GM21390 (cell line): ENCODE measurements at regions not wholly inside any gene's neighbourhood (a gene's known extent, or its start where the extent isn't known, plus 50 kb on each side); places are given as distances from the start of the nearest gene placed in this dataset.
"Not testable (repeated sequence)": the region's sequence is repeated elsewhere in the genome, so short reads cannot be mapped to it uniquely, and the experiment has no call there.

ENCODE experiments used
- ATAC-seq: cut with Tn5 transposase; IDR thresholded peaks from one replicate; pipeline ENCODE4 v1.9.1; 2021; ENCODE audit not compliant: unreplicated experiment

DNA sequence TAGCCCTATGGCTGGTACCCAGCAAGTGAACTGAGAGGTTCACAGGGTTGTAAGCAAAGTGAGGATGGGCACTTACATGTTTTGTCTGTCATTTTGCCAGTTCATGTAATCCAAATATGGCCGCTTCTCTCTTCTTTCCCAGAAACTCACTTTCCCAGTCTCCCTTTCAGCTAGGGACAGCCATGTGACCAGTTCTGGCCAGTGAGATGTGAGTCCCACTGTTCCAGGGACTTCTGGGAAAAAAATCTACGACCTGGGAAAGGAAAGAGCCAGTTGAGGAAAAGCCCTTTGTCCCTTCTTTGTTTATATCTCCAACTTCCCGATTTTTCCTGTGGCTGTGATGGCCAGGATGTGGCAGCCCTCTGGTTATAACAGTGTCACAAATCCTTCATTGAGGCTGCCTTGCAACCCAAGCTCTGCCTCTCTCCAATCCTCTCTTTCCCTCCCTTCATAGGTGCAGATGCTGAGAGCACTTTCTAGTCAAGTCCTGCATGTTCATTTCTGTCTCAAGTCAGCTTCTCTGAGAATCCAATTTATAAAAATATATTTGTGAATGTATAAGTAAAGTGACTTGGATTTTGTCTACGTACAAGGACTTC, 148.6 kb upstream of the ZFP64 start:
- no peak for ATAC-seq

DNA sequence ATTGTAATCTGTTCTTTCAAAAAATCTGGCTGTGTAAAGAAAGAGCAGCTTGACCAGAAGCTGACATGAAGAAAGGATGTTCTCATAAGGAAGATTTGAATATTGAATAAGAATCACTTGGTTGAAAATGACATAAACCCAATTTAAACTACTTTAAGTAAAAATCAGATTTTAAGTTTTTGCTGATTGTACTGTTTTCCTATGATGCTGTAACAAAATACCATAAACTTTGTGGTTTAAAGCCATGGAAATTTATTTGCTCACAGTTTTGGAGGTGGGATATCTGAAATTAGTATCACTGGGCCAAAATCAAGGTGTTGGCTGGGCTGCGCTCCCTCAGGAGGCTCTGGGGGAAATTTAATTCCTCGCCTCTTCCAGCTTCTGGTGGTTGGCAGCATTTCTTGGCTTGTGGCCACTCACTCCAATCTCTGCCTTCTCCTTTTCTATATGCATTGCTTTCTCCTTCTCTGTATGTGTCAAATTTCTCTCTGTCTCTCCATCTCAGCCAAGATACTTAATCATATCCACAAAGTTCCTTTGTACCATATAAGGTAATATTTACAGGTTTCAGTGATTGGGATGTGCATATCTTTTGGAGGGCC, 141.2 kb upstream of the ZFP64 start:
- no peak for ATAC-seq

DNA sequence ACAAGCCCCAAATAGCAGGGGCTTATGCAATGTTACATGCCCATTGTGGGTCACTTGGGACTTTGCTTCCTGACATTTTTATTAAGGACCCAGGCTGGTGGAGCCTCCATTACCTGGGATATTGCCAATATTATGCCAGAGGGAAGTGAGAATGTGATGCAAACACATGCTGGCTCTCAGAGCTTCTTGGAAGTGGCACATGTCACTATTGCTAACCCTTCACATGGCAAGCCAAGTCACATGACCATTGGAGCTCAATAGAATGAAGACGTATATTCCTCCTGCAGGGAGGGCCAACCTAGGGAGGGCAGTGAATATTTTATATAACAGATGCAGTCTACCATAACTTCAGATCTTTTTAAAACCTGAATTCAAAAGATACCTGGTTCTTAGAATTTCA, 140.7 kb upstream of the ZFP64 start:
- no peak for ATAC-seq

DNA sequence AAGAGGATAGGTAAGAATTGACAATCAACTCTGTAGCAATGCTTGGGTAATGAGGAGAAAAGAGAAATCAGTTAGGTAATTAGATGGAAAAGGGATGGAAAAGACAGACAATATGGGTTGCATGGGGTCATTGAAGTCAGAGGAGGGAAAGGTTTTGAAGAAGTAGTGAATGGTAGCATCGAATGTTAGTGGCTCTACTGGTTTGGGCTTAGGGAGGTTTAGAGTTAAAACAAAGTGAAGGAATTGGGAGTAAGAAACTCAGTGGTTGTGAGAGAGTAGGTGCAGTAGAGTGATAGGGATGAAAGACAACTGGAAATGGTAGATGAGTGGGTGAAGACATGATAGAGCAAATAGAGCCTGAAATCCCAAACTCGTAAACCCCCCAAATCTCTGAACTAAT, 140.1 kb upstream of the ZFP64 start:
- ATAC-seq, result no peak

DNA sequence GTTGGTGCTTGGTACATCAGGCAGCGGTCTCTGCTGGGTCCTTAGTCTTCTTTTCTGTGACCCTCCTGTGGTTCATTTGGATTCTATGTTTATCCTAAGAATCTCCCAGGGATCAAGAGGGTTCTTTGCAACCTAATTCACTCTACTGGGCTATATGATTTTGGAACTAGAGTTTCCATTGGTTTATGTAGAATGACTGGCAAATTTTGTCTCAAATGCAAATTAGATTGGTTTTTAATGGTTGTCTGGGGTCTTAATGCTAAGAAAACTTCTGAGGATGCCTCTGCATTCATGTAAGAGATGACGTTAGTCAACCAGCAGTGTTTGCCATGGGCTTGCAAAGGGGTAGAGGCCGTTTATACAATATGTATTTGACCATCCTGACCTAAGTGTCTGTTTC, 129.8 kb upstream of the ZFP64 start:
- no peak for ATAC-seq

DNA sequence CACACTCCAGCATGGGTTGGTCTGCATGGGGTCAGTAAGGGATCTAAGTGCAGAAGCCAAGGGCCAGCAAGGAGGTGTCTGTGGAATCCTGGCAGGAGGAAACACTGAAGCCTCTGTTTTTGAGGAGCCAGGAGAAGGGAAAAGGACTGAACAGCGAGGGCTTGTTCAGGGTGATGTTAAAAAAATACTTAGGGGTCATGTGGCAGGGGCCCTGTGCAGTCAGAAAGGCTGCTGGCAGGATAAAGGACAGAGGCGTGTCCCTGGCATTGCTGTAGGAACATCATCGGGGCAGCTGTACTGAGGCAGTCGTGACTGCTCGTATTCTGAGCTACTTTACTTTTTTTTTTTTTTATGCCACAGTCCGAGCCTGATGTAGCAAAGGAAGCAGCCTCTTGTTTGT, 127.1 kb upstream of the ZFP64 start:
- no peak for ATAC-seq

DNA sequence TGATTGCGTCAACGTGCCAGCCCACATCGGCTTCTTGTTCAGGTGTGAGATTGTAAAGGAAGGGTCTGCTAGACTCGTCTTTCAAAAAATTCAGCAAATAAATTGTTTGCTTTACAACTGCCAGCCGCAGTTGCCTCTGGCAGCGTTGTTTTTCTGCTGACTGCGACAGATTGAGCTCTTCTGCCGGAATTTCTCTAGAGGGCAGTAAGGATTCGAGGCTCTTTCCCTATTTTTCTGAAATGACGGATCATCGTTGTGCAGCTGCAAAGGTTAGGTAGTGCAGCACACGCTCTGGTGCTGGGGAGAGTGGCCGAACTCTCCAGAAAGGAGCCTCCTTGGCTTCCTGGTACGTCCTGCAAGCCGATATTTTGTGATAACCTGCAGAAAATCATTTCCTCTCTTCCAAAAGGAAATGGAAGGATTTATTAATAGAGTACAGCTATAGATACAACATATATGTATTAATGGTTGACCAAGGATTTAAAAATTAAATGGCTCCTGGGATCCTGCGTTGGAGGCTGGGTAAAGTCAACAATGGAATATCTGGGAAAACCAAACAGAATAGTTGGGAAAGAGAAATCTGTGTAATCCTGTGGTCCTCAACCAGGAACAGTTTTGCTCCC, 121.9 kb upstream of the ZFP64 start:
- no peak for ATAC-seq

DNA sequence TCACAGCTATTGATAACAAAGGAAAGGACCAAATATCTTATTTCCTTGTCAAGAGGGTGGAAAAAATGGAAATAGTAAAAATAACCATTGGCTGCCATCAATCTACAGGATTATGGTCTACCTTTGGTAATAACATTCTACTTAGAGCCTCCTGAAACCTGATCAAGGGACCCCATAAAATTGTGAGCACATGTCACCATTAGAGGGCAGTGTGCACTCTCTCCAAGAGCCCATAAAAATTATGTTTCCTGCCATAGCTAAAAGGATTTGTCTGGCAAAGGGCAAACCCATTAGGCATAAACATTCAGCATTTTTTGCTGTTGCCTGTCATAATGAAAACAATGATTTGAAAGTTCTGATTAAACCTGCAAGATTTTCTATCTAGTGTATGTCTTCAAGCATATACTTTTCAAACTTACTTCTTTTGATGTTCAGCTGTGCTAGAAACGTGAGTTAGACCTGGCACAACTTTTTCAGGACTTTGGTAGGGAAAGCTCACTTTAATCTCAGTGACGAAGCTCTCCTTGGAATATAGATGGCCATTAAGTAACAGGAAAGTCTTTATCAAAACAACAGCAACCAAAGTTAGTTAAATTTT, 120.7 kb upstream of the ZFP64 start:
- no peak for ATAC-seq

DNA sequence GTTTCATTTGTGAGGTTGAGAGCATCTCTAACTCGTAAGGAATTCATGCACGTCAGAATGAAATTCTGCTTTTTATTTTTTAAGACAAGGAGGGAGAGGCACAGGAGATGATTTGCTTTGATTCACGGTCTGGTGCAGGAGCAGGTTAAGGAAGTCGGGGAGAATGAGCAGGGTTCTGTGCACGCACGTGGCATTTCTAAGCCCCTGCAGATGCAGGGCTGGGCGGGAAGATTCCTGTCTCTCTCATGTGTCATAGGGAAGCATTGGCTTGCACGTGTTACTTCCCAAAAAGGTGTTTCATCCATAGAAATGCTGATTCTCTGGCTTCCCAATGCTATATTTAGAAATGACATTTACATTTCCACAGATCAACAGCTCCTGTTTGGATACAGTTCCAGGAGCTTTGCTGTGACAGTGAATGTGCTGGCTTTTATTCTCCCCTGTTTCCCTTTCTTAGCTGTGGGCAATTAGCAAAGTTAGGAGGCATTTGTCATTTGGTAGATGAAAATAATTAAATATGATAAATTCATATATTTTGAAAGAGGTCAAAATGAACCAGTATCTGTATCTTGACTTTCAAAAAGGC, 119.7 kb upstream of the ZFP64 start:
- ATAC-seq, result no peak

DNA sequence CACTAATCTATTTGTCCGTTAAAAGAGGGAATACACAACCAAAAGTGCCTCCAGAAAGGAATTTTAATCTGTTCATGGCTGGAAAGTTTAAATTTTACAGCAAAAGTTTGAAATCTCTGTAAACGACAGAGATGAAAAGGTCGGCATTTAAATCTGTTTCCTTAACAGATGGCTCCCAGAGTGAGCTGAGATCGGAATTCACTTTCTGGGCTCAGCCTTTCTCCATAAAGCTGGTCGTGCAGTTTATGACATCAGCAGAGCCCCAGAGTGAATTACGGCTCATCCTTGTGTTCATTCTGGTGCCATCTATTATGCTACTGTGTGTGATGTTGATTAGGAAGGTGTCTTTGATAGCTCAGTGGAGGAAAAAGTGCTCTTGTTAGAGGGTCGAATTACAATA, 117.6 kb upstream of the ZFP64 start:
- ATAC-seq, result no peak

DNA sequence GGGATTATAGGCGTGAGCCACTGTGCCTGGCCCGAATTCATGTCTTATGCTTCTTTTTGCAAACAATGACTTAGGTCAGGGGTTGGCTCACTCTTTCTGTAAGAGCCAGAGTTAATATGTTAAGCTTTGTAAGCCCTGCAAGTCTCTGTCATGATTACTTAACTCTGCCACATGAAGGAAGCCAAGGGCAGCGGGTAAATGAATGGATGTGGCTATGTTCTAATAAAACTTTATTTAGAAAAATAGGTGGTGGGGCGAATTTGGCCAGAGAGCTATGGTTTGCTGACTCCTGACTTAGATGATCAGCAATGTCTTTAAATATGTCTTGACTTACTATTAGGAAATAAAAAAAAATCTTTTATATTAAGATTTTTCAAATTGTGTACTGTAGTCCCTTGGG, 114.9 kb upstream of the ZFP64 start:
- ATAC-seq, result no peak

DNA sequence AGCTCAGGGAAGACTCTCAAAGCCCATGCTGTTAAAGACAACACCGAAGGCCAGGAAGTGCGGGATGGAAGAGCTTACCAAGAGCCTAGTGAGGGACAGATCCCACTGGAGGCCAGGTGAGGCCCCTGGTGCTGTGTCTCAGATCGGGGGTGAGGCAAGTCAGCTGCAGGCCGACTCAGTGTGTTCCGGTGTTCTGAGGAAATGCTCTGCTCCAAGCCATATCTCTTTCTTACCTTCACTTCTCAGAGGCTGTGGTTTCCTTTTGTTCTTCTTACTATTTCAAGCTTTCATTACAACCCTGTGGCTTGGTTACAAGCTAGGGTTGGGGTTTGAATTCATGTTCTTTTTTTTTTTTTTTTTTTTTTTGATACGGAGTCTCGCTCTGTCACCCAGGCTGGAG, 114.3 kb upstream of the ZFP64 start:
- ATAC-seq, result no peak

DNA sequence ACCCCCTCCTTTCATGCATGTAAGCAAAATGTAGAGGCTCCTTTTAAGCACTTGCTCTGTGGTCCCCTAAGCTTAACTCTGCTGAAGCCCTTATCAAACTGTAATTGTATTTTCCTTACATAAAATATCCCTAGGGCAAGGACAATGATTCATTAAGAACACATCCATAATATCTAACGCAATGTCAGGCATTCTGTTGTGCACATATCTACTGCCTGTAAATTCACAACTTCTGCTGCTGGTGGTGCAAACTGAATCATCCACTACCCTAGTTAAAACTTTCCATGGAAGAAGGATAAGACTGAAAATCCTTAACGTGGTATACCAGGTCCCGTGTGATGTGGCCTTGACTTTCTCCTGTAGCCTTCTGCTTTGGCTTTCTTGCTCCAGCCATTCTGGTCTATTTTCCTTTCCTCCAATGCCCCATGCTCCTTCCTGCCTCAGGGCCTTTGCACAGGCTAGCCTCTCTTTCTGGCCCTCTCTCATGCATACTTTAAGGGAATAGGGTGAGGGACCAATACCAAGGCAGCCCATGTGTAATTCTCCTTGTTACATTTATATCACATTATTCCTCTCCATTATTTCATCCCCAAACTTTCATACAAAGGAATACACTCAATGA, 113.6 kb upstream of the ZFP64 start:
- no peak for ATAC-seq

DNA sequence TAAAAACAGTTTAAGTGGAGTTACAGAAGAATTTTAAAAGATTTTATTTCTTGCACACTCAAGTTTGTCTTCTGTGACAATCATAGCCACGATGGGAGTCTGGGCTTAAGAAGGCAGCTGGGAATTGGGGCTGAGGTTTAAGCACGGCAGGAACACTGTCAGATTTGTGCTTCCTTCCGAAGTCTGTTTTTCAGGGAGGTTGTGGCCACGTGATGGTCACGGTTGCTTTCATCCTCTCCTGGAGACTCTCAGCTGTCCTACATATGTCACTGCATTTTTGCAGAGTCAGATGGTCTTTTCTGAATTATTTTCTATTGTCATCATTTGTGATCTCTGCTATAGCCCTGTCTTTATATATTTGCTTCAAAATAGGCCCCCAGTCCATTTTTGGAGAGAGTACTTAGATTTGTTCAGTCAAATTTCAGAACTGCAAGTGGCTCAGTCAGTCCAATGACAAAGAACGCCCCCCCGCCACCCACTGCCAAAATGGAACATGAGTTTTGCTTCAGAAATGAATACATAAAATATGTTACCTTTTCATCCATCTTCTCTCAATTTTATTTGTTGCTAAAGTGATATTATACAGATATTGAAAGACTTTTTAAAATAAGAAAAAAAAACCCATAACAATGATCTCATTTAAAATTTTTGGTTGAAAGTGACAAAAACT, 111.8 kb upstream of the ZFP64 start:
- ATAC-seq, result no peak

DNA sequence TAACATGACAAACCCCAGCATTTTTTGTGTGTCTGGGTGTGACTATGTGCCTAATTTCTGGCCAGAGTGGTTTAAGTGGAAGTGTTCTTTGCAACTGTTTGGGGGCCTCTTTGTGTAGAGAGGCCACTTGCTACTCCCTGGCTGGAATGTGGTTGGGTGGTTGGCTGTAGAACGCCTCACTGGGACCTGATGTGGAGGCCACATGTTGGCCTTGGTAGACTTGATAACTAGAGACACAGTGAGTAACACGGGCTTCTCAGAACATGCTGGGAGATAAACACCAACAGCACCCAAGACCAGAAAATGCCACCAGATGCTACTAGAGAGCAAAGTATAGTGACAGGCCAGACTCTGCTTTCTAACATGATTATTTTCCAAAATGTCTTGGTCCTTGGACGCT, 111.2 kb upstream of the ZFP64 start:
- no peak for ATAC-seq

DNA sequence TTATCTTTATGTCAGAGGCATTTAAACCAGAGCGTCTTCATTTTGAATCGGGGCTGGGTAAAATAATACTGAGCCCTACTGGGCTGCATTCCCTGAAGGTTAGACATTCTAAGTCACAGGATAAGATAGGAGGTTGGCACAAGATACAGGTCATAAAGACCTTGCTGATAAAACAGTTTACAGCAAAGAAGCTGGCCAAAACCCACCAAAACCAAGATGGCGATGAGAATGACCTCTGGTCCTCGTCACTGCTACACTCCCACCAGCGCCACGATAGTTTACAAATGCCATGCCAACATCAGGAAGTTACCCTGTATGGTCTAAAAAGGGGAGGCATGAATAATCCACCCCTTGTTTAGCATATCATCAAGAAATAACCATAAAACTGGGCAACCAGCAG, 110.5 kb upstream of the ZFP64 start:
- ATAC-seq, result not testable (repeated sequence)

DNA sequence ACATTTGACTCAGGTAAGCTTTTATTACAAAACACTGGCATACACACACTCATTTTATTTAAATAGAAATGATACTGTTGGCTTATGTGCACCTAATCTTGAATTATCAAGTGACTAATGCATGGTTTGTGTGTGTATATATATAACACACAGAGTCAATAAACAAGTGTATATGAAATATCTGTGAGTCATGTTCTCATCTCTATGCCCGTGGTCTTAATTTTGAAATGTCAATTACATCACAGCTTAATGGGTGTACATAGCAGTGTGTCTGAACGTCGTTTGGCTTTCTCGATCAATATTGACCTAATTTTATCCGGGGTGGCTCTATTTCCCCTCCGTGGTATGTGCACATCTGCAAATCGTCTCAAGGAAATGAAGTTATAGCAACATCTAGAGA, 104.0 kb upstream of the ZFP64 start:
- ATAC-seq, result no peak

DNA sequence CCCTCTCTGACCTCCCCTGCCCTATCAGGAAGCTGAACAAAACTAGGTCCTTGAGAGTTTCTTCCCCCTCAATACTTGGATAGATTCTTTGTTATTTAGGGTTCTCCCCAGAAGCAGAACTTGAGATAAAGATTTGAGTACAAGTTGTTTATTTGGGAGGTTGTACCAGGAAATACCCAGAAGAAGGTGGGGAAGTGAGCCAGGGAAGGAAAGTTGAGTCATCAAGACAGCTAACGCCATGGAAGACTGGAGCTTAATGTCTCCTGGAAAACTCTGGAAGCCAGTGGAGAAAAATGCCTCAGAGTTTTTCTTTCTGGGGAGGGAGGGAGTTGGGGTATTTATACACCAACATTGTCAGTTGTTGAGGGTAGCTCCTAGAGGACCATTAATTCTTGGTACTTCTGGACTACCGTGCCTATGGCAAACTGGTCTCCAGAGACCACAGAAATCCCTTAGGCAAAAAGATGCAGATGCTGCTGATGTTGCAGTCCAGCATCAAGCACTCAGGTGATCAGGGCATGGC, 102.6 kb upstream of the ZFP64 start:
- ATAC-seq, result no peak

DNA sequence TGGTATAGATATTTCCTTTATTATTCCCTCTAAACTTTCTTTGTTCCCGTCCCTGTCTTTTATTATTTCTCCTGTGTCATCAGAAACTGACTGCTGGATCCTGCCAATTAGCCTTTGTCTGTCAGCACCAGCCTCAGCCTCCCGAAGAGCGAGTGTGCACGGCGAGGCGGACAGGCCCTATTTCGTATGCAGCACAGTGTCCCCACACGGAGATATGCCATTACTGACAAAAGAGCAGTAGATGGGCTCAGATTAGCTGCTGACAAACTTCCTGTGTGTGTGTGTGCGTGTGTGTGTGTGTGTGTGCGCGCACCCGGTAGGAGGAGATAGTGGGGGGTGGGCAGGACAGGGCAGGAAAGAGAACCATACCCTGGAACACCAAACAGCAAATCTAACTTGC, 99.5 kb upstream of the ZFP64 start:
- ATAC-seq, result no peak

DNA sequence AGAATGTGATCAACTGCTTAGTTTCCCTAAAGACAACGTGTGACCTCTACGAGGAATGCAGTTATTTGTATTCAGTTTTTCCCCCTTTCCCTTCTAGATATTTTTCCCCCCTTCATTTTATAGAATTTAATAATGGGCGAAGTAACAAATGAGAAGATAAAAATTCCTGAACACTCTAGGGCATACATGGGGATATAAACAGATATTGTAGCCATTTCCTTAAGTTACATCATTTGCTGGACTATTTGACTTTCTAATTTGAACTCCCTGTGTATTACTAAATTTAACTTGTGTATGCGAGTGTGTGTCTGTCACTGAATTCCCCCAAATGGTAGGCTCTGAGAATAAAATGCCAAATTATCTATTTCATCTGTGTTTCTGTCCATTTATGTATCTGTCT, 99.0 kb upstream of the ZFP64 start:
- ATAC-seq, result no peak
